HEK293T (cell line): ENCODE measurements at regions not wholly inside any gene's neighbourhood (a gene's known extent, or its start where the extent isn't known, plus 50 kb on each side); places are given as distances from the start of the nearest gene placed in this dataset.

Source experiments
- CTCF ChIA-PET: fragments of 350-600 bp; formaldehyde crosslinking; extraction: SDS; loops from one replicate; lab custom pipeline; 2021; ENCODE audit warnings: antibody characterized with exemption, inconsistent platforms; lab: Yijun Ruan, JAX
- POLR2A ChIA-PET: fragments of 350-600 bp; formaldehyde crosslinking; extraction: SDS; loops from one replicate; lab custom pipeline; 2020; ENCODE audit warnings: antibody characterized with exemption, inconsistent platforms; lab: Yijun Ruan, JAX
- DNase-seq: peaks from one replicate; pipeline ENCODE4 v3.0.0; 2012; ENCODE audit warnings: mixed read lengths; ENCODE audit errors: extremely low spot score
- ARNT ChIP-seq: fragments of 450-650 bp; IDR thresholded peaks from 2 replicates; pipeline ENCODE4 v1.6.1; 2017; ENCODE audit warnings: mild to moderate bottlenecking
- BHLHE40 ChIP-seq: fragments of 450-650 bp; IDR thresholded peaks from 2 replicates; pipeline ENCODE4 v1.6.1; 2016; ENCODE audit warnings: mild to moderate bottlenecking, moderate library complexity, borderline replicate concordance
- CTBP1 ChIP-seq: fragments of 450-650 bp; IDR thresholded peaks from 2 replicates; pipeline ENCODE4 v1.6.1; 2016; ENCODE audit warnings: borderline replicate concordance
- ELF4 ChIP-seq: fragments of 450-650 bp; IDR thresholded peaks from 2 replicates; pipeline ENCODE4 v1.6.1; 2017; ENCODE audit warnings: antibody characterized with exemption
- FOXA1 ChIP-seq: fragments of 450-650 bp; IDR thresholded peaks from 2 replicates; pipeline ENCODE4 v1.6.1; 2016; ENCODE audit warnings: mild to moderate bottlenecking
- FOXK2 ChIP-seq: fragments of 450-650 bp; IDR thresholded peaks from 2 replicates; pipeline ENCODE4 v1.6.1; 2016; ENCODE audit warnings: mild to moderate bottlenecking
- FOXM1 ChIP-seq: fragments of 450-650 bp; IDR thresholded peaks from 2 replicates; pipeline ENCODE4 v1.6.1; 2017; ENCODE audit warnings: mild to moderate bottlenecking, borderline replicate concordance
- HDGF ChIP-seq: fragments of 450-650 bp; IDR thresholded peaks from 2 replicates; pipeline ENCODE4 v1.6.1; 2017; ENCODE audit warnings: antibody characterized with exemption, borderline replicate concordance
- L3MBTL2 ChIP-seq: fragments of 450-650 bp; conservative IDR thresholded peaks from 2 replicates; pipeline ENCODE4 v1.6.1; 2016; ENCODE audit warnings: mild to moderate bottlenecking
- LEF1 ChIP-seq: fragments of 450-650 bp; IDR thresholded peaks from 2 replicates; pipeline ENCODE4 v1.6.1; 2017; ENCODE audit warnings: mild to moderate bottlenecking, borderline replicate concordance
- NFRKB ChIP-seq: fragments of 450-650 bp; IDR thresholded peaks from 2 replicates; pipeline ENCODE4 v1.6.1; 2016; ENCODE audit warnings: mild to moderate bottlenecking, moderate library complexity
- PKNOX1 ChIP-seq: fragments of 450-650 bp; IDR thresholded peaks from 2 replicates; pipeline ENCODE4 v1.6.1; 2016
- SP1 ChIP-seq: fragments of 450-650 bp; IDR thresholded peaks from 2 replicates; pipeline ENCODE4 v1.6.1; 2017
- SUZ12 ChIP-seq: fragments of 450-650 bp; IDR thresholded peaks from 2 replicates; pipeline ENCODE4 v1.6.1; 2016; ENCODE audit warnings: mild to moderate bottlenecking
- TARDBP ChIP-seq: fragments of 450-650 bp; IDR thresholded peaks from 2 replicates; pipeline ENCODE4 v1.6.1; 2016
- ZNF384 ChIP-seq: fragments of 450-650 bp; IDR thresholded peaks from 2 replicates; pipeline ENCODE4 v1.6.1; 2016

GRCh38 chr2:52454962-52455361 is 1312.6 kb upstream of the CHAC2 start:
- ChIA-PET POLR2A (no interaction called here), CTCF (no interaction called here)
- TF ChIP-seq LEF1 = no peak
- no peak for DNase-seq

DNA sequence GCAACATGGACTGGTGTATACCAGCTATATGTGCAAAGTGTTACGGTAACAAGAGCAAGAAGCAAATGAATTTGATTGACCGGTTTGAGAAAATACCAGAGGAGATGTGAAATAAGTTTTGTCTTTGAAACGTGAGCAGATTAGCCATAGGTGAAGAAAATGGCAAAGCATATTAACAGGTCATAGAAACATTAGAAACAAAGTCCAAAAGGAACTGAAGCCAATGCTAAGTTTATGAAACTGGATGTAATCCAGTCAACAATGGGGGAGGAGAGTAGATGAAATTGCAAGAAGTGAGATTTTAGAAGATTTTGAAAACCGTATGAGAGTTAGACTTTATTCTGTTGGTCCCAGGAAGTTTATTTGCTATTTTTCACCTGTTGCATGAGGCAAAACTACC is 1315.4 kb upstream of the CHAC2 start:
- DNase-seq = no peak
- ChIA-PET POLR2A (no interaction called here), CTCF (no interaction called here)
- TF ChIP-seq NFRKB = no peak
- no peak for TF ChIP-seq FOXK2
- TF ChIP-seq ZNF384 = no peak
- no peak for TF ChIP-seq SP1
- no peak for TF ChIP-seq FOXA1
- TF ChIP-seq HDGF = no peak
- no peak for TF ChIP-seq L3MBTL2
- TF ChIP-seq PKNOX1 = no peak
- no peak for TF ChIP-seq SUZ12
- TF ChIP-seq ARNT = no peak
- TF ChIP-seq TARDBP = no peak

DNA sequence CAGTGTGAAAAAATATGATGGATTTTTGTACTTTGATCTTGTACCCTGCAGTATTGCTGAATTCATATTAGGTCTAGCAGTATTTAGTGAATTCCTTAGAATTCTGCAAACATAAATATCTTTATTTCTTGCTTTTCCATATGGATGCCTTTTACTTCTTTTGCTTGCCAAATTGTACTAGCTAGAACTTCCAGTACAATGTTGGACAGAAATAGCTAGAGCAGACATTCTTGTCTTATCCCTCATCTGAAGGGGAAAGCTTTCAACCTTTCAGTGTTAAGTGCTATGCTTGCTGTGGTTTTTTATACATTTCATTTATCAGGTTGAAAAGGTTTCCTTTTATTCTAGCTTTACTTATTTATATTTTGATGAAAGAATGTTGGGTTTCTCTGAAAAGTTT is 1321.9 kb upstream of the CHAC2 start:
- POLR2A ChIA-PET = no interaction called here
- TF ChIP-seq ZNF384 (no peak), LEF1 (no peak), BHLHE40 (no peak), FOXM1 (no peak), SP1 (no peak), SUZ12 (no peak), TARDBP (no peak), HDGF (no peak), FOXK2 (no peak), ARNT (no peak), CTBP1 (no peak), ELF4 (no peak), PKNOX1 (no peak), L3MBTL2 (no peak), NFRKB (no peak)
- no peak for DNase-seq
- CTCF ChIA-PET = no interaction called here

GRCh38 chr2:52431352-52431760 is 1336.2 kb upstream of the CHAC2 start:
- TF ChIP-seq SP1 = no peak
- no peak for TF ChIP-seq ZNF384
- no peak for TF ChIP-seq CTBP1
- TF ChIP-seq PKNOX1 = no peak
- no peak for TF ChIP-seq L3MBTL2
- TF ChIP-seq BHLHE40 = no peak
- no peak for TF ChIP-seq SUZ12
- TF ChIP-seq LEF1 = no peak
- TF ChIP-seq NFRKB = no peak
- no peak for DNase-seq
- CTCF ChIA-PET = no interaction called here
- POLR2A ChIA-PET = no interaction called here

DNA sequence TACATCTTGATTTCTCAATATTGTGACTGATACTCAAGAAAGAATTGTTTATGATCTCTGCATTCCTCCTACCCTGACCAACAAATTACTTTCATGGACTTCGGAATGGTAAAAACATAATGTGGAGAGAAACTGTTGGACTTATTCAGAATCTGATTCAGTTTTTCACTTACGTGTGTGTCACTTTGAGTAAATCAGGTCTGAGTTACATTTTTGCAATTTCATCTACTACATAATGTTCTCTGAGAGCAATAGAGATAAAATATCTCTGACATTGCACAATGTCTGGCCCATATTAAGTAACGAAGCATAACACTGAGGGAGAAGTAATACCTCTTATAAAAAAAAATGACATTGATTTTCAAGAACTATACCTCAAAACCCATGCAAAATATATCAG is 1337.9 kb upstream of the CHAC2 start:
- ChIA-PET CTCF (no interaction called here), POLR2A (no interaction called here)
- DNase-seq = no peak
- no peak for TF ChIP-seq LEF1

DNA sequence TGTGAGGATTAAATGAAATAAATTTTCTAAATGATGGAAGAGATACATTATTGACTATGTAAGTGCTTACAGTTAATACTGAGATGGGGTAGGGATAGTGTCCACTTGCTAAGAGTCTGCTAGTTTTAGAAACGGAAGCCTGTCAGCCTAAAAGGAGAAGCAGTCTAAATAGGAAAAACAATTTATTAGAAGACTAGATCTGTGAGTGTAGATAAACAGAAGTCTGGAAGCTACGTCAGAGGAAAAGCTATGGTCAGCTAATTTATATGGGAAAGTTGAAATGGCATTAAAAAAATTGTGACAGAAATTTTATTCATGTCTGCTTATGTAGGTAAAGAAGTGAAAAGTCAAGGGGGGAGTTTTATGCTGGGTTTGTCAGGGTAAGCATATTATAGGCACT is 1338.4 kb upstream of the CHAC2 start:
- POLR2A ChIA-PET = no interaction called here
- TF ChIP-seq FOXM1 (no peak), FOXA1 (no peak), ELF4 (no peak), TARDBP (no peak)
- no peak for DNase-seq
- CTCF ChIA-PET = no interaction called here

GRCh38 chr2:52428224-52428623 is 1339.4 kb upstream of the CHAC2 start:
- ChIA-PET POLR2A (no interaction called here), CTCF (no interaction called here)
- DNase-seq = no peak
- TF ChIP-seq ELF4 (no peak), LEF1 (no peak), L3MBTL2 (no peak), FOXM1 (no peak), SP1 (no peak), BHLHE40 (no peak), ARNT (no peak), PKNOX1 (no peak), FOXK2 (no peak), TARDBP (no peak), ZNF384 (no peak), HDGF (no peak), SUZ12 (no peak), NFRKB (no peak), FOXA1 (no peak), CTBP1 (no peak)

- POLR2A ChIA-PET = no interaction called here
- TF ChIP-seq FOXA1 = no peak
- no peak for TF ChIP-seq SUZ12
- TF ChIP-seq L3MBTL2 = no peak
- TF ChIP-seq PKNOX1 = no peak
- no peak for TF ChIP-seq ELF4
- TF ChIP-seq TARDBP = no peak
- TF ChIP-seq LEF1 = no peak
- CTCF ChIA-PET = no interaction called here
Measured at GRCh38 chr2:52423655-52424054, 1343.9 kb upstream of the CHAC2 start.

More at GRCh38 chr2:52423655-52424054, 1343.9 kb upstream of the CHAC2 start:
- no peak for DNase-seq
